Fibroblast of lung (primary cell): ENCODE measurements at regions not wholly inside any gene's neighbourhood (a gene's known extent, or its start where the extent isn't known, plus 50 kb on each side); places are given as distances from the start of the nearest gene placed in this dataset.

Experiments used
- DNase-seq, 2 donors: peaks; one replicate each; pipeline versions ENCODE4 v3.0.0 to v3.0.0-alpha.2; 2010; ENCODE audit warnings: low read depth in 2 of 2
- H2AFZ ChIP-seq: 2 replicates; pipeline ENCODE4 v1.5.1; 2012; ENCODE audit warnings: low read length, control low read depth, inconsistent platforms
- H3K27ac ChIP-seq: 2 replicates; pipeline ENCODE4 v1.5.1; 2011; ENCODE audit warnings: low read length, control low read depth; ENCODE audit not compliant: insufficient read depth
- H3K27me3 ChIP-seq: 2 replicates; pipeline ENCODE4 v1.5.1; 2011; ENCODE audit warnings: mild to moderate bottlenecking, low read length; ENCODE audit not compliant: control insufficient read depth, insufficient read depth
- H3K36me3 ChIP-seq: 2 replicates; pipeline ENCODE4 v1.5.1; 2011; ENCODE audit warnings: low read length; ENCODE audit not compliant: control insufficient read depth, insufficient read depth
- H3K4me1 ChIP-seq: 2 replicates; pipeline ENCODE4 v1.5.1; 2011; ENCODE audit warnings: low read length; ENCODE audit not compliant: control insufficient read depth, insufficient read depth; ENCODE audit errors: extremely low read depth
- H3K4me2 ChIP-seq: 2 replicates; pipeline ENCODE4 v1.5.1; 2011; ENCODE audit warnings: low read length, control low read depth; ENCODE audit not compliant: insufficient read depth; ENCODE audit errors: extremely low read depth
- H3K4me3 ChIP-seq, 4 experiments: fragments of 200-600 bp in 1 of 4; sonication (generic) in 1 of 4; replicated peaks in 1 of 4; 2 replicates each; pipeline ENCODE4 v1.5.1; 2011 to 2016; ENCODE audit warnings: low read length in 4 of 4, low read depth in 3 of 4, mild to moderate bottlenecking in 3 of 4, control low read depth in 2 of 4, inconsistent platforms in 1 of 4, mixed read lengths in 1 of 4; ENCODE audit not compliant: insufficient read depth in 1 of 4; ENCODE audit errors: control extremely low read depth in 1 of 4
- H3K79me2 ChIP-seq: 2 replicates; pipeline ENCODE4 v1.5.1; 2012; ENCODE audit warnings: mild to moderate bottlenecking, low read length, inconsistent platforms; ENCODE audit not compliant: control insufficient read depth, insufficient read depth
- H3K9ac ChIP-seq: 2 replicates; pipeline ENCODE4 v1.5.1; 2011; ENCODE audit warnings: mild to moderate bottlenecking, low read length, control low read depth; ENCODE audit not compliant: insufficient read depth
- H3K9me3 ChIP-seq: 2 replicates; pipeline ENCODE4 v1.5.1; 2012; ENCODE audit warnings: low read depth, low read length; ENCODE audit not compliant: control insufficient read depth, insufficient read depth
- H4K20me1 ChIP-seq: 2 replicates; pipeline ENCODE4 v1.5.1; 2011; ENCODE audit warnings: low read length; ENCODE audit not compliant: control insufficient read depth, insufficient read depth; ENCODE audit errors: extremely low read depth
- EZH2 ChIP-seq: IDR thresholded peaks from 2 replicates; pipeline ENCODE4 v1.5.1; 2012; ENCODE audit warnings: low read length, control low read depth, mild to moderate bottlenecking; ENCODE audit errors: missing control alignments
- TF ChIP-seq, protein P1 (sequence below), 2 donors: IDR thresholded peaks in 1 of 2; conservative IDR thresholded peaks in 1 of 2; 1 replicate in 1 of 2; 2 replicates in 1 of 2; pipeline ENCODE4 v1.5.1; 2011 to 2012; ENCODE audit warnings: low read length in 2 of 2, control low read depth in 1 of 2, inconsistent platforms in 1 of 2, low read depth in 1 of 2, mild to moderate bottlenecking in 1 of 2

DNA sequence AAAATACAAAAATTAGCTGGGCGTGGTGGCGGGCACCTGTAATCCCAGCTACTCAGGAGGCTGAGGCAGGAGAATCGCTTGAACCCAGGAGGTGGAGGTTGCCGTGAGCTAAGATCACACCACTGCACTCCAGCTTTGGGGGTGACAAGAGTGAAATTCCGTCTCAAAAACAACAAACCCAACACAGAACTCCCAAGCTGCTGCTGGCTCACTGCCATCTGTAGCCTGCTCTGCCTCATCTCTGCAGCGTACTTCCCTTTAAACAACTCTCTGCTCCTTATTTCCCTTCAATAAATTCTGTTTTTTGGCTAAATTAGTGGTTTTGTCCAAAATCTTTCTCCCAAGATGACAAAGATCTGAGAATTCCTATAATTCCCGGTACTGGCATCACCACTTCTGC lies 189.2 kb upstream of the GALNT17 start:
- Histone ChIP-seq H3K4me2 (no peak overlapping the region), H3K9me3 (no peaks in the 10 kb centered on the region), H3K79me2 (no peaks in the 10 kb centered on the region), H3K4me1 (no peaks in the 10 kb centered on the region), H4K20me1 (no peaks in the 10 kb centered on the region), H2AFZ (no peak overlapping the region), H3K27ac (no peak overlapping the region), H3K9ac (no peak overlapping the region), H3K27me3 (no peaks in the 10 kb centered on the region), H3K4me3 (no peak overlapping the region), H3K36me3 (no peaks in the 10 kb centered on the region)
- TF ChIP-seq, protein P1, sequence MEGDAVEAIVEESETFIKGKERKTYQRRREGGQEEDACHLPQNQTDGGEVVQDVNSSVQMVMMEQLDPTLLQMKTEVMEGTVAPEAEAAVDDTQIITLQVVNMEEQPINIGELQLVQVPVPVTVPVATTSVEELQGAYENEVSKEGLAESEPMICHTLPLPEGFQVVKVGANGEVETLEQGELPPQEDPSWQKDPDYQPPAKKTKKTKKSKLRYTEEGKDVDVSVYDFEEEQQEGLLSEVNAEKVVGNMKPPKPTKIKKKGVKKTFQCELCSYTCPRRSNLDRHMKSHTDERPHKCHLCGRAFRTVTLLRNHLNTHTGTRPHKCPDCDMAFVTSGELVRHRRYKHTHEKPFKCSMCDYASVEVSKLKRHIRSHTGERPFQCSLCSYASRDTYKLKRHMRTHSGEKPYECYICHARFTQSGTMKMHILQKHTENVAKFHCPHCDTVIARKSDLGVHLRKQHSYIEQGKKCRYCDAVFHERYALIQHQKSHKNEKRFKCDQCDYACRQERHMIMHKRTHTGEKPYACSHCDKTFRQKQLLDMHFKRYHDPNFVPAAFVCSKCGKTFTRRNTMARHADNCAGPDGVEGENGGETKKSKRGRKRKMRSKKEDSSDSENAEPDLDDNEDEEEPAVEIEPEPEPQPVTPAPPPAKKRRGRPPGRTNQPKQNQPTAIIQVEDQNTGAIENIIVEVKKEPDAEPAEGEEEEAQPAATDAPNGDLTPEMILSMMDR (conservative IDR thresholded peaks at IDR 0.05 in 1 of 2, IDR thresholded peaks at IDR 0.05 in 1 of 2; ENCODE audit: low read depth in 1 of 2, low read length in 2 of 2), result no peak
- no peak for TF ChIP-seq EZH2
- no peak for DNase-seq

DNA sequence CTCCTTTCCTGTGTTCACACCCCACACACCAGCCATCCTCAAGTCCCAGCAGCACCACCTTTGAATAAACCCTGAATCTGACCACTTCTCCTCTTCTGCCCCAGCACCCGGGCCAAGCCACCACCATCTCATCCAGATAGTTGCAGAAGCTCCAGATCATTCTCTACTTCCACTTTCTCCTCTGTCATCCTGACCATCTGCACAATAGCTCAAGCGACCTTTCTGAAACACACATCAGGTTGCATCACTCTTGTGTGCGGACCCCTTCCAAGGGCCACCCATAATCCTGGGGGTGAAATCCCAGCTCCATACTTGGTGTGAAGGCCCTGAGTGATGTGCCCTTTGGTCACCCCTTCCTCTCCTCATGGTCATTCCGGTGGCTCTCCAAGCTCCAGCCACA lies 187.4 kb upstream of the GALNT17 start:
- H3K27me3 ChIP-seq, result no peaks in the 10 kb centered on the region
- H4K20me1 ChIP-seq, result no peaks in the 10 kb centered on the region
- H3K9me3 ChIP-seq, result no peaks in the 10 kb centered on the region
- no peak for DNase-seq
- H3K79me2 ChIP-seq, result no peaks in the 10 kb centered on the region
- H3K4me3 ChIP-seq, result no peak overlapping the region
- no peaks in the 10 kb centered on the region for H3K36me3 ChIP-seq
- H3K4me1 ChIP-seq, result no peaks in the 10 kb centered on the region
- H3K27ac ChIP-seq, result no peak overlapping the region
- no peak overlapping the region for H2AFZ ChIP-seq
- no peak overlapping the region for H3K9ac ChIP-seq
- TF ChIP-seq EZH2, result no peak
- TF ChIP-seq, protein P1 (conservative IDR thresholded peaks at IDR 0.05 in 1 of 2, IDR thresholded peaks at IDR 0.05 in 1 of 2; ENCODE audit: low read depth in 1 of 2, low read length in 2 of 2), result no peak
- no peak overlapping the region for H3K4me2 ChIP-seq

DNA sequence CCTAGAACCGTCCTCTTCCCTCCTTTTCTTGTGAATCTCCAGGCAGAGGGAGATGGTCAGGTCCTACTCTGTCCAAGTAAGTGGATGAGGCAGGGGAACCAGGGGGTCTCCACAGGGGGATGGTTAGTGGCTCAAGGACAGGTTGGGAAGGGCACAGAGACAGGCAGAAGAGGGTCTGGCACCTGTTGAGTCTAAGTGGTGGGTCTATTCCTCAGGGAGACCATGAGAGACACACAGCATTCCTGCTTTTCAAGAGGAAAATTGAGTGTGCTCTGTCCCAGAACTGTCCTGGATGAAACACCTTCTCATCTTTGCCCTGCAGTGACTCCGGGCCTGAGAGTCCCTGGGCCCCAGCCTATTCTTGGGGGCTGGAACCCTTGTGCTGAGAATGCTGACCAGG lies 184.8 kb upstream of the GALNT17 start:
- H4K20me1 ChIP-seq, result no peaks in the 10 kb centered on the region

More for the DNA sequence above, 184.8 kb upstream of the GALNT17 start:
- H3K4me3 ChIP-seq, result no peak overlapping the region
- no peak overlapping the region for H3K27ac ChIP-seq
- H3K79me2 ChIP-seq, result no peaks in the 10 kb centered on the region
- DNase-seq, result no peak
- H3K9me3 ChIP-seq, result no peaks in the 10 kb centered on the region
- no peaks in the 10 kb centered on the region for H3K36me3 ChIP-seq
- no peaks in the 10 kb centered on the region for H3K27me3 ChIP-seq
- no peak overlapping the region for H2AFZ ChIP-seq
- TF ChIP-seq, protein P1 (conservative IDR thresholded peaks at IDR 0.05 in 1 of 2, IDR thresholded peaks at IDR 0.05 in 1 of 2; ENCODE audit: low read depth in 1 of 2, low read length in 2 of 2), result no peak
- TF ChIP-seq EZH2, result no peak
- H3K4me2 ChIP-seq, result no peak overlapping the region
- H3K9ac ChIP-seq, result no peak overlapping the region
- H3K4me1 ChIP-seq, result no peaks in the 10 kb centered on the region
